ENCODE measurements at regions not wholly inside any gene's neighbourhood (a gene's known extent, or its start where the extent isn't known, plus 50 kb on each side); places are given as distances from the start of the nearest gene placed in this dataset.

- DNase-seq (ENCODE audit: low read depth in 1 of 2, low spot score in 2 of 2) (no peak), FAIRE-seq (no peak)
- no peak overlapping the region; the same call in 1 of the 2 replicates for H3K18ac ChIP-seq (ENCODE audit: extremely low read depth, low read length)
- no peak overlapping the region for H2BK5ac ChIP-seq (ENCODE audit: low read depth, low read length)
- H3K14ac ChIP-seq (ENCODE audit: insufficient read length), result no peak overlapping the region
- no peak overlapping the region for H2BK20ac ChIP-seq (ENCODE audit: low read length)
- no peak overlapping the region for H2AK5ac ChIP-seq (ENCODE audit: low read depth, low read length)
- H3K9me3 ChIP-seq (ENCODE audit: insufficient read depth in 2 of 2, low read depth in 1 of 2, low read length in 1 of 2), result no peaks in the 10 kb centered on the region
- H3K36me3 ChIP-seq (ENCODE audit: control insufficient read depth in 2 of 4, insufficient read depth in 4 of 4, low read length in 3 of 4), result no peaks in the 10 kb centered on the region
- no peak overlapping the region for H3K4ac ChIP-seq (replicated peaks; ENCODE audit: insufficient read length, low read depth, low read length)
- H3K27ac ChIP-seq (ENCODE audit: low read depth, low read length), result no peak overlapping the region
- H2BK12ac ChIP-seq (ENCODE audit: low read depth, low read length), result no peak overlapping the region
- no peaks in the 10 kb centered on the region; a peak in 1 of 7 replicates for H3K4me1 ChIP-seq (replicated peaks in 1 of 4; ENCODE audit: control insufficient read depth in 3 of 4, insufficient read depth in 4 of 4, low read length in 3 of 4)
- H3K79me2 ChIP-seq (ENCODE audit: control insufficient read depth in 1 of 2, insufficient read depth in 2 of 2, low read length in 2 of 2), result no peaks in the 10 kb centered on the region
- no peaks in the 10 kb centered on the region; the same call in 1 of the 2 replicates for H3K23me2 ChIP-seq (ENCODE audit: low read depth, low read length)
- no peak overlapping the region for H4K5ac ChIP-seq (ENCODE audit: insufficient read length, low read depth, low read length)
- no peak overlapping the region for H3K23ac ChIP-seq (ENCODE audit: insufficient read length)
- no peak overlapping the region for H3K4me2 ChIP-seq (ENCODE audit: insufficient read depth in 1 of 2, low read depth in 2 of 2, low read length in 2 of 2)
- no peaks in the 10 kb centered on the region for H4K20me1 ChIP-seq (replicated peaks in 1 of 2; ENCODE audit: control insufficient read depth in 1 of 2, insufficient read depth in 2 of 2, low read length in 2 of 2)
- no peak overlapping the region for H2BK120ac ChIP-seq (replicated peaks; ENCODE audit: low read depth, low read length)
- H2BK15ac ChIP-seq (ENCODE audit: low read length), result no peak overlapping the region
- H4K91ac ChIP-seq (replicated peaks; ENCODE audit: insufficient read length, low read length), result no peak overlapping the region
- POLR2A ChIA-PET (ENCODE audit: partially characterized antibody), result no interaction called here
- H3K4me3 ChIP-seq (ENCODE audit: extremely low read depth in 1 of 4, insufficient read depth in 2 of 4, low read depth in 3 of 4, low read length in 4 of 4), result no peak overlapping the region
- no peaks in the 10 kb centered on the region for H3K79me1 ChIP-seq (ENCODE audit: low read depth, low read length)
- H3K56ac ChIP-seq (replicated peaks; ENCODE audit: insufficient read length, low read depth, low read length), result no peak overlapping the region
- H3K9ac ChIP-seq (replicated peaks in 1 of 4; ENCODE audit: extremely low read depth in 1 of 4, low read depth in 3 of 4, low read length in 3 of 4), result no peak overlapping the region
- no peak overlapping the region for H4K8ac ChIP-seq (ENCODE audit: extremely low read depth, insufficient read depth, low read length)
- no peak overlapping the region for H2AFZ ChIP-seq (ENCODE audit: low read length)
- CTCF ChIA-PET (ENCODE audit: partially characterized antibody), result no interaction called here
- H3K27me3 ChIP-seq (replicated peaks in 1 of 4; ENCODE audit: control insufficient read depth in 3 of 4, extremely low read depth in 1 of 4, insufficient read depth in 3 of 4, low read length in 3 of 4), result no peaks in the 10 kb centered on the region
- TF ChIP-seq TEAD4 (IDR thresholded peaks at IDR 0.05; ENCODE audit: low read depth, low read length) (no peak), SP1 (IDR thresholded peaks at IDR 0.05; ENCODE audit: low read depth, low read length) (no peak), RFX5 (IDR thresholded peaks at IDR 0.05; ENCODE audit: borderline replicate concordance, low read depth, low read length) (no peak), SRF (IDR thresholded peaks at IDR 0.05; ENCODE audit: low read depth, low read length) (no peak), TAF7 (optimal IDR thresholded peaks at IDR 0.05; ENCODE audit: borderline replicate concordance, low read depth, low read length) (no peak), CEBPB (IDR thresholded peaks at IDR 0.05; ENCODE audit: low read depth, low read length) (no peak), EGR1 (IDR thresholded peaks at IDR 0.05; ENCODE audit: borderline replicate concordance, low read depth, low read length) (no peak), GTF2F1 (IDR thresholded peaks at IDR 0.05; ENCODE audit: borderline replicate concordance, low read depth, low read length) (no peak), TAF1 (IDR thresholded peaks at IDR 0.05; ENCODE audit: low read depth, low read length) (no peak), PHF8 (conservative IDR thresholded peaks at IDR 0.05; ENCODE audit: low read depth, low read length) (no peak), POLR2A (IDR thresholded peaks at IDR 0.05; ENCODE audit: control extremely low read depth in 1 of 2, low read depth in 2 of 2, low read length in 2 of 2) (no peak), KDM5A (IDR thresholded peaks at IDR 0.05; ENCODE audit: low read length) (no peak), CBX5 (IDR thresholded peaks at IDR 0.05; ENCODE audit: low read depth, low read length) (no peak), BCL11A (IDR thresholded peaks at IDR 0.05; ENCODE audit: low read depth in 2 of 2, low read length in 2 of 2) (no peak)
- TF ChIP-seq, protein P1, sequence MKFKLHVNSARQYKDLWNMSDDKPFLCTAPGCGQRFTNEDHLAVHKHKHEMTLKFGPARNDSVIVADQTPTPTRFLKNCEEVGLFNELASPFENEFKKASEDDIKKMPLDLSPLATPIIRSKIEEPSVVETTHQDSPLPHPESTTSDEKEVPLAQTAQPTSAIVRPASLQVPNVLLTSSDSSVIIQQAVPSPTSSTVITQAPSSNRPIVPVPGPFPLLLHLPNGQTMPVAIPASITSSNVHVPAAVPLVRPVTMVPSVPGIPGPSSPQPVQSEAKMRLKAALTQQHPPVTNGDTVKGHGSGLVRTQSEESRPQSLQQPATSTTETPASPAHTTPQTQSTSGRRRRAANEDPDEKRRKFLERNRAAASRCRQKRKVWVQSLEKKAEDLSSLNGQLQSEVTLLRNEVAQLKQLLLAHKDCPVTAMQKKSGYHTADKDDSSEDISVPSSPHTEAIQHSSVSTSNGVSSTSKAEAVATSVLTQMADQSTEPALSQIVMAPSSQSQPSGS (IDR thresholded peaks at IDR 0.05; ENCODE audit: low read length), result no peak
- TF ChIP-seq, protein P2, sequence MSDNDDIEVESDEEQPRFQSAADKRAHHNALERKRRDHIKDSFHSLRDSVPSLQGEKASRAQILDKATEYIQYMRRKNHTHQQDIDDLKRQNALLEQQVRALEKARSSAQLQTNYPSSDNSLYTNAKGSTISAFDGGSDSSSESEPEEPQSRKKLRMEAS (IDR thresholded peaks at IDR 0.05), result no peak
These were observed 1206.9 kb downstream of the FSTL5 start for GRCh38 chr4:160956875-160957274.

All from H1 (cell line).